ENCODE measurements at regions not wholly inside any gene's neighbourhood (a gene's known extent, or its start where the extent isn't known, plus 50 kb on each side); places are given as distances from the start of the nearest gene placed in this dataset.

DNA sequence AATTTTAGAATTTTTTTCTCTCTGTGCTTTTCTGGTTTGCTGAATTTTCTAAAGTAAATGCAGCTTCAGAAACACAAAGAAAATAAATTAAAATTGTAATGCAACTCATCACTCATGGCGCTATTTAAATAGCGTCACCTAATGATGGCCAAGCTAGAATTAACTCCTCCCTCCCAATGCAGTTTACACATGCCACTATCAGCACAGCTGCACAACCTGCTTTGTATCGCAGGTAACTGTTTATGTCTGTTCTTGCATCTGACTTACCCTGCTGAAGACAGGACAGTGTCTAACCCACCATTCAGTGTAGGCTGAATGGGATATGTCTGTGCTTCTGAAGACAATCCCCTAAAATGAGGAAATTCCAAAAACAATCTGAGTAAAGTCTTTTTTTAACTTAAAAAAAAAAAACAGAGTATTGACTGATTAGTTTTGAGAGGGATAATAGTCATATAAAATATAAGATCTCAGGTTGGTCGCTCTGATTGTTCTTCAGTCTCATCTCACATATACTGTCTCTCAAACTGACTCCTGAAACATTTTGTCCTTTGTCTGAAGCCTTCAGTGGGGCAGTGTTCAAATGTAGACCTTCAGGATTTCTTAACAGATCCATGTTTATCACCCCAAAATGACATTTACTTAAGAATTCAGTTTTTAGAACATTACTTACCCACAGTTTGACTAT is 271.4 kb downstream of the ZEB2 start:
- Histone ChIP-seq H3K36me3 (ENCODE audit: control insufficient read depth, insufficient read depth, low read length) (no peaks in the 10 kb centered on the region), H3K4me3 (ENCODE audit: low read depth, low read length) (no peak overlapping the region), H3K27me3 (ENCODE audit: control insufficient read depth, insufficient read depth, low read length) (no peaks in the 10 kb centered on the region)
- CTCF ChIA-PET: no interaction called here
- POLR2A ChIA-PET: no interaction called here
- TF ChIP-seq, protein P1, sequence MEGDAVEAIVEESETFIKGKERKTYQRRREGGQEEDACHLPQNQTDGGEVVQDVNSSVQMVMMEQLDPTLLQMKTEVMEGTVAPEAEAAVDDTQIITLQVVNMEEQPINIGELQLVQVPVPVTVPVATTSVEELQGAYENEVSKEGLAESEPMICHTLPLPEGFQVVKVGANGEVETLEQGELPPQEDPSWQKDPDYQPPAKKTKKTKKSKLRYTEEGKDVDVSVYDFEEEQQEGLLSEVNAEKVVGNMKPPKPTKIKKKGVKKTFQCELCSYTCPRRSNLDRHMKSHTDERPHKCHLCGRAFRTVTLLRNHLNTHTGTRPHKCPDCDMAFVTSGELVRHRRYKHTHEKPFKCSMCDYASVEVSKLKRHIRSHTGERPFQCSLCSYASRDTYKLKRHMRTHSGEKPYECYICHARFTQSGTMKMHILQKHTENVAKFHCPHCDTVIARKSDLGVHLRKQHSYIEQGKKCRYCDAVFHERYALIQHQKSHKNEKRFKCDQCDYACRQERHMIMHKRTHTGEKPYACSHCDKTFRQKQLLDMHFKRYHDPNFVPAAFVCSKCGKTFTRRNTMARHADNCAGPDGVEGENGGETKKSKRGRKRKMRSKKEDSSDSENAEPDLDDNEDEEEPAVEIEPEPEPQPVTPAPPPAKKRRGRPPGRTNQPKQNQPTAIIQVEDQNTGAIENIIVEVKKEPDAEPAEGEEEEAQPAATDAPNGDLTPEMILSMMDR (IDR thresholded peaks at IDR 0.05; ENCODE audit: insufficient read depth, low read depth, low read length): no peak
- DNase-seq (ENCODE audit: low read depth): no peak

DNA sequence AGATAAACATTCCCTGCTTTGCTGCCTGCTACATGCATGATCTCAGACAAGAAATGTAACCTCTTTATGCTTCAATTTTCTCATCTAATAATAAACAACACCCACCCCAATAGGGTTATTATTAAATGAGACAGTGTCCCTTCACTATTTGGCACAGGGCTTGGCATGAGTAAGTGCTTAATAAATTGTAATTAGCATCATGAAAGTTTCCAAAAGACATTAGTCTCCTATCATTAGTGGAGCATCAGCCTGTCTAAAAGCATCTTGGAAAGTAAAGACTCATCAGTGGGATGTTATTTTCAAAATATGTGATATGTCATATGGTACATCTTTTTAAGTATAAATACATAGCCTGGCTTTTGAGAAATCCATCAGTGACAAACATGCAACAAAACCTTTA is 275.0 kb downstream of the ZEB2 start:
- ChIA-PET CTCF (no interaction called here), POLR2A (no interaction called here)
- DNase-seq (ENCODE audit: low read depth): no peak
- no peak overlapping the region for H3K4me3 ChIP-seq (ENCODE audit: low read depth, low read length)
- H3K36me3 ChIP-seq (ENCODE audit: control insufficient read depth, insufficient read depth, low read length): no peaks in the 10 kb centered on the region
- TF ChIP-seq, protein P1 (IDR thresholded peaks at IDR 0.05; ENCODE audit: insufficient read depth, low read depth, low read length): no peak
- no peaks in the 10 kb centered on the region for H3K27me3 ChIP-seq (ENCODE audit: control insufficient read depth, insufficient read depth, low read length)

DNA sequence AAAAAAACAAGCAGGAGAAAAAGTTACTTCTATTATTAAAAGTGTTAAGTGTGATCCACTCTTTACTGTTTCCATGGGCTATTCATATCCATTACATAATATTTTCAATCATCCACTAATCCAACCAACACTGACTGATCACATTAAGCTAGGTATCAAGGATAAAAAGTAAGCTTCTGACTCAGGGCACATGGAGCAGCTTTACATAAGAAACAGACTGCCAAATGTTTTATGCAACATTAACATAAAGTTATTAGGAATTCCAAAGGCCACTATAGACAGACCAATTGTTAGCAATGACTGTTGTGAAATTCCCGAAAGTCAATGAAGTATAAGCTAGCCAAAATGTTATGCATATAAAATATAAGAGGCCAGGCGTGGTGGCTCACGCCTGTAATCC is 277.6 kb downstream of the ZEB2 start:
- Histone ChIP-seq H3K27me3 (ENCODE audit: control insufficient read depth, insufficient read depth, low read length) (no peaks in the 10 kb centered on the region), H3K36me3 (ENCODE audit: control insufficient read depth, insufficient read depth, low read length) (no peaks in the 10 kb centered on the region), H3K4me3 (ENCODE audit: low read depth, low read length) (no peak overlapping the region)
- no peak for DNase-seq (ENCODE audit: low read depth)
- POLR2A ChIA-PET: no interaction called here
- CTCF ChIA-PET: interaction anchor here (0.6 kb wide), 1 partner anchor 1066 kb away, joined by 3 read pairs; no protein-coding TSS in a partner anchor
- TF ChIP-seq, protein P1 (IDR thresholded peaks at IDR 0.05; ENCODE audit: insufficient read depth, low read depth, low read length): no peak

DNA sequence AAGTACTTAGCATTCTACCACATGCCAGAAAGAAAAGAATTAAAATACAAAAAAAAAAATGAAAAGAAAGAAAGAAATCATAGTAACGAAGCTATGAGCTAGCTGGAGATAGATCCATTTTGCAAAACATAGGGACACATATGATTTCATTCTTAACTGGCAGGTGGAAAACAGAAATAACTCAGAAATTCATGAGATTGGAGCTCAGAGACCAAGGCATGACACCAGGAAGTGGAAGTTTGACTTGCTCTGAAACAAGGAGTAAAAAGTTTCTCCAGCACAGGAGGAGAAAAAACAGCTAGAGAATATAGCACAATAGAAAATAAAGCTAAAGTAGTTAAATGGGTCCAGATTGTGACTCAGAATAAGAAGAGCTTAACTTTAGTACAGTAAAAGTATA is 278.1 kb downstream of the ZEB2 start:
- ChIA-PET CTCF (interaction anchor here (0.6 kb wide), 1 partner anchor 1066 kb away, joined by 3 read pairs; no protein-coding TSS in a partner anchor), POLR2A (no interaction called here)
- H3K36me3 ChIP-seq (ENCODE audit: control insufficient read depth, insufficient read depth, low read length): no peaks in the 10 kb centered on the region
- no peak overlapping the region for H3K4me3 ChIP-seq (ENCODE audit: low read depth, low read length)
- TF ChIP-seq, protein P1 (IDR thresholded peaks at IDR 0.05; ENCODE audit: insufficient read depth, low read depth, low read length): no peak
- DNase-seq (ENCODE audit: low read depth): no peak
- H3K27me3 ChIP-seq (ENCODE audit: control insufficient read depth, insufficient read depth, low read length): no peaks in the 10 kb centered on the region

DNA sequence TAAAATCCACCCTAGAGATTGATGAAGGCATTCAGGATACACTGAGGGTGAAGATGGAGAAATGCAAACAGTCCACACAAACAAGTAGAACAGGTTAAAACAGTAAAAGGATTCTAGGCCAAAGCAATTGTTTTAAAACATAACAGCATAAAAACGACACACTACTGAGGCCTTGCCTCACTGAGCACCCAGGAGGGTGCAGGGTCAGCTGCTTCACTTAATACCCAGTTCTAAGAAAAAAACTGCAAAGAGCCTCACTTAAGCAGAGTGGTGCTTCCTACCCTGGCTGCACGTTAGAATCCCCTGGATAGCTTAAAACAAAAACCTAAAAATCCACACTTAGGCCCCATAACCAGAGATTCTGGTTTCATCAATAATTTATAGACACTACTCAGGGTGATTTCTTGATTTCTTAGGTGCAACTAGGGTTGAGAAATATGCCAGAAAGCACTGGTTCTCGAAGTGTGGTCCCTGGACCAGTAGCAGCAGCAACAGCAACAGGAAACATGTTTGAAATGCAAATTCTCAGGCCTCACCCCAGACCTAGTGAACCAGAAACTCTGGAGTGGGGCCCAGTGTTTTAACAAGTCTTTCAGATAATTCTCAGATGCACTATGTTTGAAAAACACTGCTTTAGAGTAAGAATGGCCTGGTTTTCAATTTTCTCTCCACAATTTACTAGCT is 279.1 kb downstream of the ZEB2 start:
- H3K27me3 ChIP-seq (ENCODE audit: control insufficient read depth, insufficient read depth, low read length): no peaks in the 10 kb centered on the region
- ChIA-PET POLR2A (no interaction called here), CTCF (no interaction called here)
- no peak overlapping the region for H3K4me3 ChIP-seq (ENCODE audit: low read depth, low read length)
- TF ChIP-seq, protein P1 (IDR thresholded peaks at IDR 0.05; ENCODE audit: insufficient read depth, low read depth, low read length): no peak
- H3K36me3 ChIP-seq (ENCODE audit: control insufficient read depth, insufficient read depth, low read length): no peaks in the 10 kb centered on the region
- DNase-seq (ENCODE audit: low read depth): no peak
